GM12872 (cell line): ENCODE measurements at regions not wholly inside any gene's neighbourhood (a gene's known extent, or its start where the extent isn't known, plus 50 kb on each side); places are given as distances from the start of the nearest gene placed in this dataset.

Experiments used
- TF ChIP-seq, protein P1 (sequence below): IDR thresholded peaks from 3 replicates; pipeline ENCODE4 v1.5.1; 2011; ENCODE audit warnings: low read depth, mild to moderate bottlenecking, low read length, moderate library complexity; ENCODE audit not compliant: insufficient read depth

DNA sequence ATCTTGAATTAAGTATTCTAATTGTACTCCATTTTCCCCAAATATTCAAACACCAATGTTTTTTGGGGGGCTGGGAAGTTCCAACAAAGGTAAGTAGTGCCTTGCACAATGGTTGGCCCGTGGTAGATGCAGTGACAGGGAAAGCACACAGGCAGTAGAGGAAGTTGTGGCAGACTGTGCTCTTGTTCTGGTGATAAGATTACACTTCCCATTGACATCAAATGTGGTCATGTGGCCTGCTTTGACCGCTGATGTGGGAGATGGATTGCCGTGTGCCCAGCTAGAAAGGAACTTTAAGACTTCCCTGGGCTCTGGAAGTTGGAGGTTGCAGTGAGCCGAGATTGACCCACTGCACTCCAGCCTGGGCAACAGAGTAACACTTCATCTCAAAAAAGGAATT, 223.8 kb downstream of the VRK1 start:
- TF ChIP-seq, protein P1, sequence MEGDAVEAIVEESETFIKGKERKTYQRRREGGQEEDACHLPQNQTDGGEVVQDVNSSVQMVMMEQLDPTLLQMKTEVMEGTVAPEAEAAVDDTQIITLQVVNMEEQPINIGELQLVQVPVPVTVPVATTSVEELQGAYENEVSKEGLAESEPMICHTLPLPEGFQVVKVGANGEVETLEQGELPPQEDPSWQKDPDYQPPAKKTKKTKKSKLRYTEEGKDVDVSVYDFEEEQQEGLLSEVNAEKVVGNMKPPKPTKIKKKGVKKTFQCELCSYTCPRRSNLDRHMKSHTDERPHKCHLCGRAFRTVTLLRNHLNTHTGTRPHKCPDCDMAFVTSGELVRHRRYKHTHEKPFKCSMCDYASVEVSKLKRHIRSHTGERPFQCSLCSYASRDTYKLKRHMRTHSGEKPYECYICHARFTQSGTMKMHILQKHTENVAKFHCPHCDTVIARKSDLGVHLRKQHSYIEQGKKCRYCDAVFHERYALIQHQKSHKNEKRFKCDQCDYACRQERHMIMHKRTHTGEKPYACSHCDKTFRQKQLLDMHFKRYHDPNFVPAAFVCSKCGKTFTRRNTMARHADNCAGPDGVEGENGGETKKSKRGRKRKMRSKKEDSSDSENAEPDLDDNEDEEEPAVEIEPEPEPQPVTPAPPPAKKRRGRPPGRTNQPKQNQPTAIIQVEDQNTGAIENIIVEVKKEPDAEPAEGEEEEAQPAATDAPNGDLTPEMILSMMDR: no peak

DNA sequence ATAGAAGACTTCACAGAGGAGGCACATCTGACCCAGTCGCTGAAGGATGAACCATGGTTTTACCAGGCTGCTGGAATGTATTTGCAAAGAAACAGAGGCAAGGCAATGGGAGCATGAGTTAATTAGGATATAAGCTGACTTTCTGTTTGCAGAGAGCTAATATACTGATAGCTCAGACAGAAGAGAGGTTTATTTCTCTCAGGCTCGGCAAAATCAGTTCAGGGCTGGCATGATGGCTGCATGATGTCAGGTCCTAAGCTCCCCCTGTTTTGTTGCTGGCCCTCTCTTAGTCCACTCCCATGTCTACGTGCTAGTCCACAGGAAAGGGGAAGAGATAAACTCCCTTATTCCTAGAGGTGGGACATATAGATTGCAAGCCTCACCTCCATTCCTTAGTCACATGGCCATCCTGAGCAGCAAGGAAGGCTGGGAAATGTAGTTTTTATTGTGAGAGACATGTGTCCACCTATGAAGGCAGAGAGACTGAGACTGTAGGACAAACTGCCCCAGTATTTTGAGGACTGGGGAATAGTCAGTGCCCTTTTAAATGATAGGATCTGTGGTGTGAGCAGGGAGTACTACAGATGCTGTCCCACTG, 224.5 kb downstream of the VRK1 start:
- TF ChIP-seq, protein P1: no peak

DNA sequence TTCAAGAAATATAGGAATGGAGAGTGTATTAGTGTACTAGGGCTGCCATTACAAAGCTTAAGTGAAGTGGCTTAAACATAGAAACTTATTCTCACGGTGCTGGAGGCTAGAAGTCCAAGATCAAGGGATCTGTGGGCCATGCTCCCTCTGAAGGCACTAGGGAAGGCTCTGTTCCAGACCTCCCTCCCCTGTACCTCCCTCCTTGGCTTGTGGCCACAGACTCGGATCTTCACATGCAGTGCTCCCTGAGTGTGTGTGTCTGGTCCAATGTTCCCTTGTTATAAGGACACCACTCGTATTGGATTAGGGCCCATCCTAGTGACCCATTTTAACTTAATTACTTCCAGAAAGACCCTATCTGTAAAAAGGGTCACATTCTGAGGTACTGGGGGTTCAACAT, 225.6 kb downstream of the VRK1 start:
- TF ChIP-seq, protein P1: no peak

DNA sequence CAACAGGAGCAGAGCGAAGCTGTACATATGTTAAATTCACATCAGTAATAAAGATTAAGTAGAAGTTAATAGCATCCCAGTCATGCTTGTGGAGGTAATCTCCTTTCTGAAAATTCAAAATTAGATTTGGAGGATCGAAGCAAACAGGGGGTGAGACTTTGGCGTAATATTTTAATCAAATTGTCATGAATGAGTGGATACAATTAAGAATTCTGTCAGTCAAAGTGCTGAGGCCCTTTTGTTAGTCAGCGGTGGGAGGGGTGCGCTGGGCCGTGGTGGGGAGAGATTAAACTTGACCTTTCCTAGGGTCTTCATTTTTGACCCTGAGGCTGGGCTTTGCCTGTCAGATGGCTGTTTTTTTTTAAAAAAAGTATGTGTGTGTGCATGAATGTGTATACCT, 226.7 kb downstream of the VRK1 start:
- TF ChIP-seq, protein P1: no peak

DNA sequence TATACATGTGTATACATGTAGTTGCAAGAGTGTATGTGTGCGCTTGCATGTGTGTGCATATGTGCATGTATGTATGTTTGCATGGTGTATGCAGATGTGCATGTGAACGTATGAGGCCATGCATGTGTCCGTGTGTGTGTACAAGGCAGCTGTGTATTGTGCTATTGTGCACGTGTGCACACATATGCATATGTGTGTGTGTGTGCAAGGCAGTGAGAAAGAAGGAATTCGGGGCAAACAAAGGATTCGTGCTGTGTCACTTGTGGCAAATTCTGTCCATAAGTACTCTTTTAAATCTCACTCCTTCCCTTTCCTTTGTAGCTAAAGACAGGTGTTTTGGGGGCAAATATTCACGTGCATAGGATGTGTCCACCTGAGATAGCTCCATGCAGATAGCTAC, 227.1 kb downstream of the VRK1 start:
- TF ChIP-seq, protein P1: no peak

DNA sequence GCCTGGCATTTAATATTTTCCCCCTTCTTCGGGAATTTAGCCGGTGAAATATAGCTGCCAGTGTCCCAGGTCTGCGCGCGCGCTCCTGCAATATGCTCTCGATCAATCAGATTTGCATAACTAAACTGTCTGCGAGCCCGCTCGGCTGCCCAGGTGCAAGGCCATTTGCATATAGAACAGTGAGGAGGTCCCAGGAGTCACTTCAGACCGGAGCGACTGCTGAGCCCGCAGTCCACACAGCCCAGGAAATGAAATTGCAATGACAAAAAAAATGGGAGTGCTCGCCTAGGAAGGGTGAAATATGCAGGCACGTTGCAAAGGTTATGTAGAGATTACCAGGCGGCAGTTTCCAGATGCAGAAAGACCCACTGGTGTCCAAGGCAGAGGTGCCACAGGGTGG, 228.5 kb downstream of the VRK1 start:
- TF ChIP-seq, protein P1: no peak

DNA sequence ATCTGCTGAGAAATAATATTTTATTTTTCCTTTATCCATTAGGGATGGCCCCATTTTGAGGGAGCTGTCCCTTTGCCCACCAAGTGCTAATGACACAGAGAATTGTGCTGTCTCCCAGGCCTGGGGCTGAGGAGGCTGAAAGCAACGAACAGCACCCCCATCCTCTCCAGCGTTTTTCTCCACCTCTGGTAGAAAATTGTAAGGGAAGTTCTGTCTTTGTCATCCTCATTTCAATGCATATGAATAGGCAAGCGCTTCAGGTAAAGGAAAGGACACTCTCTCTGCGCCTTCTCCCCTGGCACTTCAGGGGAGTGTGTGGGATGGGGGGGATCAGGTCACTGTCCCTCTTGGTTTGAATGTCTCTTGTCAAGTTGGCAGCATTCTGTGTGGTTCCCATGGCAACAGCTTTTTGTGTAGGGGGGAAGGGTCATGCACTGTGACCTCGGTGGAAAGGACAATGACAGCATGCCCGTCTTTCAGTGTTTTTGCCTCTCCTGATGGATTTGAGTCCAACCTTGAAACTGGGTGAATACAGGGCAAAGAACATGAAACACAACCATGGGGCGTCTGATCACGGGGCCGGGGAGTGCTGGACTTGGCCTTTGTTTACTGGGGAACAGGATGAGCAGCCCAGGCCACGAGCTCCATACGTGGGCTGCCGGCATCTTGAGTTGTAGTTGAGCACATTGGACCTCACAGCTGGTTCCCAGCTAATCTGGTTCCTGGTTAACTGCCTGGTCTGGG, 230.2 kb downstream of the VRK1 start:
- TF ChIP-seq, protein P1: no peak
